Panc1 (cell line): ENCODE measurements at regions not wholly inside any gene's neighbourhood (a gene's known extent, or its start where the extent isn't known, plus 50 kb on each side); places are given as distances from the start of the nearest gene placed in this dataset.

Experiments
- POLR2AphosphoS5 ChIP-seq: IDR thresholded peaks from 2 replicates; pipeline ENCODE4 v1.6.1; 2012; ENCODE audit warnings: mild to moderate bottlenecking, low read depth, low read length, moderate library complexity
- TF ChIP-seq, protein P1 (sequence below): fragments of 450-650 bp; IDR thresholded peaks from 2 replicates; pipeline ENCODE4 v1.5.1; 2017; ENCODE audit warnings: mild to moderate bottlenecking

DNA sequence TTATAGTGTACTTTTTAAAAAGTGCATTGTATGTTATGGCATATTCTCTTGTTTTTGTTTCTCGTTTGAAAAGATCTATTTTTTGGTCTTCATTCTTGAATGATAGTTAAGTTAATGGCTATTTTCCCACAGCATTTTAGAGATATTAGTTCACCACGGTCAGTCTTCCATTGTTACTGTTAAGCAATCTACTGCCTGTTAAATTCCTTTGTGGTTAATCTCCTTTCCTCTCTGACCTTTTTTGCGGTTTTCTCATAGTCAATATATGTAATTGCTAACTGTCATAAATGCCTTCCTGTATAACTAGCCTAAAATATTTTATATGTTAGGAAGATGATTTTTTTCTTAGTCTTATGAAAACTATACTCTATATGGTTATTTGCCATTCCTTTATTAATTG lies 250.8 kb upstream of the FBXL7 start:
- TF ChIP-seq, protein P1, sequence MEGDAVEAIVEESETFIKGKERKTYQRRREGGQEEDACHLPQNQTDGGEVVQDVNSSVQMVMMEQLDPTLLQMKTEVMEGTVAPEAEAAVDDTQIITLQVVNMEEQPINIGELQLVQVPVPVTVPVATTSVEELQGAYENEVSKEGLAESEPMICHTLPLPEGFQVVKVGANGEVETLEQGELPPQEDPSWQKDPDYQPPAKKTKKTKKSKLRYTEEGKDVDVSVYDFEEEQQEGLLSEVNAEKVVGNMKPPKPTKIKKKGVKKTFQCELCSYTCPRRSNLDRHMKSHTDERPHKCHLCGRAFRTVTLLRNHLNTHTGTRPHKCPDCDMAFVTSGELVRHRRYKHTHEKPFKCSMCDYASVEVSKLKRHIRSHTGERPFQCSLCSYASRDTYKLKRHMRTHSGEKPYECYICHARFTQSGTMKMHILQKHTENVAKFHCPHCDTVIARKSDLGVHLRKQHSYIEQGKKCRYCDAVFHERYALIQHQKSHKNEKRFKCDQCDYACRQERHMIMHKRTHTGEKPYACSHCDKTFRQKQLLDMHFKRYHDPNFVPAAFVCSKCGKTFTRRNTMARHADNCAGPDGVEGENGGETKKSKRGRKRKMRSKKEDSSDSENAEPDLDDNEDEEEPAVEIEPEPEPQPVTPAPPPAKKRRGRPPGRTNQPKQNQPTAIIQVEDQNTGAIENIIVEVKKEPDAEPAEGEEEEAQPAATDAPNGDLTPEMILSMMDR: no peak
- TF ChIP-seq POLR2AphosphoS5: no peak
